Left renal cortex interstitium (tissue), 4 donors: ENCODE measurements at regions not wholly inside any gene's neighbourhood (a gene's known extent, or its start where the extent isn't known, plus 50 kb on each side); places are given as distances from the start of the nearest gene placed in this dataset.

Experiments used
- DNase-seq, 4 donors: peaks; one replicate each; pipeline ENCODE4 v3.0.0-alpha.2; 2013; ENCODE audit warnings: low read depth in 4 of 4, low spot score in 2 of 4, missing footprints in 1 of 4

DNA sequence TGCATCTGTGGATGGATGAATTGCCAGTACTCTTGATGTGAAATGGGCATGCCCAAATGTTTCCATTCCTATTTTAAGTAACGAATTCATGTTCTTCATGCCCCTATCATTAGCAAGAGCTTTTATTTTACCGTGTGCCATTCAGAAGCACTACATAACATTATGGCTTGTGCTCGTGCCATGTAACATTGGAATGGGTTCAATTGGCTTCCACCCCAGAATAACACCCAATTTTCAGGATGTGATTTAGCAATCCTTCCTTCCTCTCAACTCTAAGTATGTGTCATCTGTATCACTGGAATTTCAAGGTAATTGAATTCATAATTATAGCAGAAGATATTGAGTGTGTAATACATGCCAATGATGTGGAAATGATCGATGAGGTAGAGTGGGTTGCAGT is 145.8 kb upstream of the TMPO start:
- no peak for DNase-seq

GRCh38 chr12:98370976-98371375 is 144.4 kb upstream of the TMPO start:
- no peak for DNase-seq

DNA sequence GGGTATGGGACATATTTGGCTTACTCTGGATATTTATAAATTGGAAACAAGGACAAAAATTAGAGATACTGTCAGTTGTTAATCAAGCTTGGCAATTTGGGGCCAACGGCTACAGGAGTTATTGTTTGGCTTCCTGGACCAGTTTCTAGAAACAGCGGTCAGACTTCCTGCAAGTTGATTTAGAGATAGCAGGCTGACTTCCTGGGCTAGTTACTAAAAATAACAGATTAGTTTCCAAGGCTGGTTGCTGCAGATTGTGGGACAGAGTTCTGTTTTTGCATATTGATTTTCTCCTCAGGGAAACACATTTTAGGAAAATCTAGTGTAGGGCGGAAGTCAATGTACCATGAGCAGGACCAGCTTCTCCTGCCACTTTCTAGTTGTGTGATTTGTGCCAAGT is 144.0 kb upstream of the TMPO start:
- no peak for DNase-seq

DNA sequence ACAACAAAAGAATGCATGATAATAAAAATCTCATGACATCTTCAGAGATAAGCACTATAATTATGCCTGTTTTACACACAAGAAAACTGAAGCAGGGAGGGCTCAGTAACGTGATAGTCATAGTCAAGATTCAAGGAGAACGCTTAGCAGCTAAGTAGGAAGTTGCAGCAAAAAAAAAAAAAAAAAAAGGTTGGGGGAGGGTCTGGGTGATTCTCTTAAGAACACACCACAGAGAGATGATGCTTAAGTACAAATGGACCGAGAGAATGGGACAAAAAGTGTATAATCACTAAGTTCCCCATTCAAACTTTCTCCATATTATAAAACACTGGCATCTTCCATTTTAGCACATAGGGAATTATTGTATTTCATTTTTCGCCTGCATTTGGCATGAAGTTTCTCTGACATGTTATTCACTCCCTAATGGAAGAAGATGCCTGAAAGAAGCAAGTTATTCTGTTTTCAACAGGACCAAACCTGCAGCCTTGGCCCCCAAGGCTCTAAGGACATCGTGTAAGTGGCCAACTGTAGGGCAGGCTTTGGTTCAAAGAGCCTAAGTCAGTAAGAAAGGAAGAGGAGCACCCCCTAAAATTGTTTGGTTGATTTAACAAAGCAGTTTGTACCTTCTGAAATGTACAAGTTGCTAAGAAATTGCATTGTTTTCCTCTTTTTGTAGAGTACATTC is 142.9 kb upstream of the TMPO start:
- no peak for DNase-seq

- peak in 2 of 4 donors; percentile 41 to 52 for DNase-seq
Measured at GRCh38 chr12:98373025-98373554, 142.3 kb upstream of the TMPO start.

- no peak for DNase-seq
Measured at GRCh38 chr12:98374007-98374406, 141.4 kb upstream of the TMPO start.

GRCh38 chr12:98379106-98379505 is 136.3 kb upstream of the TMPO start:
- no peak for DNase-seq

GRCh38 chr12:98385641-98386040 is 129.7 kb upstream of the TMPO start:
- no peak for DNase-seq

DNA sequence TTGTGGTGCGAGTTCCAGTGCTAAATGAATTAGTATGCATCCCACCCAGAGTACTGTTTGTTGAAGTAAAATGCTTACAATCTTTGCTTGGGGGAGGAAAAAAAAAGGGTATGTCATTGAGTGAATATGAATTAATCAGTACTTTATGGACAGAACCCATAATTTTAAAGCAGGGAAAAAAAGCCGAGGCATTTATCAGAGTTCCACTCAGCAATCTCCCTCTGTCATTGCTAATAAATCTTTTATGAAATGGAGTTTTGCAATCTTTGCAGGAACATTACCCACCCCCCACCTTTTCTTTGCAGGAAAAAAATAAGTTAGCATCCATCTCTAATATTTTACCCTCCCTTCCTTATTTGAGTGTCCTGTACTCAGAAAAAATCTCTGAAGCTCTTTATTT is 127.9 kb upstream of the TMPO start:
- no peak for DNase-seq

- no peak for DNase-seq
Measured at GRCh38 chr12:98388126-98388525, 127.3 kb upstream of the TMPO start.

GRCh38 chr12:98389593-98389992 is 125.8 kb upstream of the TMPO start:
- DNase-seq: no peak

- peak; percentile 61 to 84 (median 78) for DNase-seq
Measured at GRCh38 chr12:98397323-98398105, 117.9 kb upstream of the TMPO start.

GRCh38 chr12:98399532-98399931 is 115.9 kb upstream of the TMPO start:
- DNase-seq: no peak

DNA sequence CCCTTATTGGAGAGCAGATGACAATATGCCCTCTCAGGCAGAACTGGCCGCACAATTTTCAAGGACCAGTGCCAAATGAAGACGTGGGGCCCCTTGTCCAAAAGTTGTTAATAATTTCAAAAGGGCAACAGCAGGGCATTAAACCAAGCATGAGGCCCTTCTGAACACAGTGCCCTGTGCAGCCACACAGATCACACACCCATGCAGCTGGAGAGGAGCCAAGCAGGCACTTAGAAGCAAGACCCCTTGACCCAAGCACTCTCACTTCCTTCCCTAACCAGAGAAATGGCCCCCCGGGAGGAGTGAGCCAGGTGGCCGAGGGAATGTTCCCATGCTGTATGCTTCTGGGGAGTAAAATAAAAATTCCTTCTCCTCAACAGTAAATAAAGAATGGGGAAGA is 114.0 kb upstream of the TMPO start:
- no peak for DNase-seq

DNA sequence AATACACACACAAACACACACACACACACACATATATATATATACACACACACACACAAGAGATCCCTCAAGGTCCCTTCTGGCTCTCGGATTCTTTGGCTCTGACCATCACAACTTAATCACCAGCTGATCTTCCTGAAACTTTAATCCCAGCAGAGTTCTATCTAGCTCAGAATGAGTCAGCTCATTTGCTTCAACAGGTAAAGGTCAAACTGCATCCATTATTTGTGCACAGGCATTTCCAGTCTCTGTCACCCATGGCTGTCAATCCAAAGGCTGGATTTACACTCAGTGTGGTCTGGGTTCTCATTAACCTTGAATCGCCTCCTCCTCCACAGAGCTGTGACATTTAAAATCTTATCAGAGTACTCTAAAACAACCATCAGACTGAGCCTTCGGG is 113.3 kb upstream of the TMPO start:
- DNase-seq: no peak

DNA sequence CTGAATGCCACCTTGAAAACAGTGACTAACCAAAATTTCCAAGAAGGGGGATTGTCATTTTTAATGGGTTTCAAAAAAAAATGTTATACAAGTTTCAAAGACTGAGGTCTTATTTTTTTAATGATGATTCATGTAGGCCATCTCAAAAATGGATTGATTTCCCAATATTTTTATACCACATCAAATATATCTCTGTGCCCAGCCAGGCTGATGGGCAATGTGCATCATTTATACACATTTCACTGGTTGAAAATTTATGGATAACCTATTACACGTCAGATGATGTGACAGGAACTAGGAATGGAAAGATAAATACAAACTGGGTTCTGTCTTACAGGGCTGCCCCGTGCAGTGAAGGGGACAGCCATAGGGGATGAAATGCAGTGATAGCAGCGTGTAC is 112.7 kb upstream of the TMPO start:
- DNase-seq: no peak

DNA sequence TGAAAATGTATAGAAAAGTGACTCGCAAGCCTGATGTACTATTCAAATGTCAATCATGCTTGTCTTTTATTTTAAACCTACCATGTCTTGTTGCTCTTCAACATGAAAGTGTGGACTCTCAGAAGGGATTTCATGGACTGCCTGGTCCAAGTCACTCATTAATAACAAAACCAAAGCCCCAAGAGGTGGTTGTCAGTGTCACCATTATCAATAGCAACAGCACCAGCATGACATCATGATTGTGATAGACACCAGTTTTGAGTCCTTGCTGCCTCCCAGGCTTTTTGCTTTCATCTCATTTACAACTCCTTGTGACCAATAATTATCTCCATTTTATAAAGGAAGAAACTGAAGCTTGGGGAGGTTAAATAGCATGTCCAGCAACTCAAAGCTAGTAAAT is 112.0 kb upstream of the TMPO start:
- DNase-seq: no peak

GRCh38 chr12:98403936-98404335 is 111.5 kb upstream of the TMPO start:
- no peak for DNase-seq

- DNase-seq: no peak
Measured at GRCh38 chr12:98405805-98406366, 109.5 kb upstream of the TMPO start.

DNA sequence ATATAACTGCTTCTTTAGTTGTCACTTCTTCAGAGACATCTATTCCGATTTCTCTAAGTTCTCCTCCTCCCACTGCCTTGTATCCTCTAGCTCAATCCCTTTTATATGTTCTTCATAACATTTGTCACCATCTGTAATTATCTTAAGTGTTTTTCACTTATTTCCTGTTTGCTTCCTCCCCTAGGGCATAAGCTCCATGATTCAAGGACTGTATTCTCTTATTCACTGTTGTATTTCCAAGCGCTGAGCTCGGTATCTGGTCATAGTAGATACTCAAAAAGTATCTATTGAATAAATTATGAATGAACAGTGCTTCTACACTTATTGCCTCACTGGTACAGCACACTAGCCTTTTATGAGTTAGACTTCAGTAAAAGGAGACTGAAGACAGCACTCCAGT is 109.0 kb upstream of the TMPO start:
- no peak for DNase-seq

DNA sequence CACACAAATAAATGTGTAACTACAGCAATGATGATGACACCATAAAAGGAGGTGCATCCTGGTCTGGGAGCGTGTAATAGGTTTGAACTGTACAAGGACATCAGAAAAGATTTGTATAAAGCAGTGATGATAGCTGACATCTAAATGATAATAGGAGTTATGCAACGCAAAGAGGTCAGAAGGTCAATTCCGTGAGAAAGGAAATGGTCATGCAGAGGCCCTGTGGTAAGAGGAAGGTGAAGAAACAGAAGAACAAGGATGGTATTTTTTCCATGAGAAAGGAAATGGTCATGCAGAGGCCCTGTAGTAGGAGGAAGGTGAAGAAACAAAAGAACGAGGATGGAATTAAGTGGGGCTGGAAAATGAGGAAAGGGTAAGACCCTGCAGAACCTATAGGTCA is 106.7 kb upstream of the TMPO start:
- no peak for DNase-seq

- DNase-seq: no peak
Measured at GRCh38 chr12:98409548-98409947, 105.8 kb upstream of the TMPO start.
